Bronchial epithelial cell (primary cell): ENCODE measurements at regions not wholly inside any gene's neighbourhood (a gene's known extent, or its start where the extent isn't known, plus 50 kb on each side); places are given as distances from the start of the nearest gene placed in this dataset.

Experiments used
- DNase-seq: peaks from one replicate; pipeline ENCODE4 v3.0.0-alpha.2; 2010; ENCODE audit warnings: low read depth
- FAIRE-seq: peaks from 2 replicates; lab custom pipeline; 2011; peaks lifted over from hg19 to GRCh38; lab: Jason Lieb, UNC
- H3K27me3 ChIP-seq: 2 replicates; pipeline ENCODE4 v1.5.1; 2011; ENCODE audit warnings: low read length; ENCODE audit not compliant: control insufficient read depth, insufficient read depth
- H3K36me3 ChIP-seq: 2 replicates; pipeline ENCODE4 v1.5.1; 2011; ENCODE audit warnings: low read length; ENCODE audit not compliant: control insufficient read depth, insufficient read depth
- H3K4me3 ChIP-seq: 2 replicates; pipeline ENCODE4 v1.5.1; 2011; ENCODE audit warnings: mild to moderate bottlenecking, low read depth, low read length, control low read depth
- CTCF ChIP-seq: IDR thresholded peaks from 2 replicates; pipeline ENCODE4 v1.5.1; 2011; ENCODE audit warnings: mild to moderate bottlenecking, moderate library complexity, low read length, control low read depth, inconsistent platforms; ENCODE audit not compliant: insufficient read depth, severe bottlenecking

- TF ChIP-seq CTCF: no peak
- Histone ChIP-seq H3K36me3 (no peaks in the 10 kb centered on the region), H3K4me3 (no peak overlapping the region), H3K27me3 (no peaks in the 10 kb centered on the region)
- DNase-seq: no peak
- no peak for FAIRE-seq
Measured at GRCh38 chr6:8181951-8182845, 79.8 kb upstream of the EEF1E1 start.

DNA sequence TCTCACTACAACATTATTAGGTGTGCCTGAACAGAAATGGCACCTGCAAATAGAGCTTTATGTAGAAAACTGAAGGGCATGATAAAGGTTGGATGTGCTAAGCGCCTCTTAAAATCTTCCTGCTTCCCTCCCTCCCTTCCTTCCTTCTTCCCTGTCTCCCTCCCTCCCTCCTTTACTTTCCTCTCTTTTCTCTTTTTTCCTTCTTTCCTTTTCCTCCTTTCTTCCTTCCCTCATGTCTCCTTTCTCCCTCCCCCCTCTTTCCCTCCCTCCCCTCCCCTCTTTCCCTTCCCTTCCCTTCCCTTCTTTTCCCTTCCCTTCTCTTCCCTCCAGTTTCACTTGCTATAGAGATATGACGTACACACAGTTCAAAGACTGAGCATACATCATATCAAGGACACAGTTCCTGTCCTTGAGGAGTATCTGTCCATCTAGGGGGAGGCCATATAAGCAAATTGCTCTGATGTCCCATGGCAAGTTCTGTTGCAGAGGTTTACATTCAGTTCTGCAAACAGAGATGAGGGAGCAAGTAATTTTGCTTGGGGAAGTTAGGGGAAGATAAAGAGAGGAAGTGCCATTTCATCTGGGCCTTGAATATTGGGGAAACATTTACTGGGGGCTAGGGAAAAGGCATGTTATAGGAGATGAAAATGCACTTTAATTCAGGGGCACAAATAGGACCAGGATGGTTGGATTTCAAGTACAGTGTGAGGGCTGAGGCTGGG, 79.0 kb upstream of the EEF1E1 start:
- DNase-seq (no peak), FAIRE-seq (no peak)
- no peaks in the 10 kb centered on the region for H3K36me3 ChIP-seq
- no peaks in the 10 kb centered on the region for H3K27me3 ChIP-seq
- H3K4me3 ChIP-seq: no peak overlapping the region
- TF ChIP-seq CTCF: no peak

DNA sequence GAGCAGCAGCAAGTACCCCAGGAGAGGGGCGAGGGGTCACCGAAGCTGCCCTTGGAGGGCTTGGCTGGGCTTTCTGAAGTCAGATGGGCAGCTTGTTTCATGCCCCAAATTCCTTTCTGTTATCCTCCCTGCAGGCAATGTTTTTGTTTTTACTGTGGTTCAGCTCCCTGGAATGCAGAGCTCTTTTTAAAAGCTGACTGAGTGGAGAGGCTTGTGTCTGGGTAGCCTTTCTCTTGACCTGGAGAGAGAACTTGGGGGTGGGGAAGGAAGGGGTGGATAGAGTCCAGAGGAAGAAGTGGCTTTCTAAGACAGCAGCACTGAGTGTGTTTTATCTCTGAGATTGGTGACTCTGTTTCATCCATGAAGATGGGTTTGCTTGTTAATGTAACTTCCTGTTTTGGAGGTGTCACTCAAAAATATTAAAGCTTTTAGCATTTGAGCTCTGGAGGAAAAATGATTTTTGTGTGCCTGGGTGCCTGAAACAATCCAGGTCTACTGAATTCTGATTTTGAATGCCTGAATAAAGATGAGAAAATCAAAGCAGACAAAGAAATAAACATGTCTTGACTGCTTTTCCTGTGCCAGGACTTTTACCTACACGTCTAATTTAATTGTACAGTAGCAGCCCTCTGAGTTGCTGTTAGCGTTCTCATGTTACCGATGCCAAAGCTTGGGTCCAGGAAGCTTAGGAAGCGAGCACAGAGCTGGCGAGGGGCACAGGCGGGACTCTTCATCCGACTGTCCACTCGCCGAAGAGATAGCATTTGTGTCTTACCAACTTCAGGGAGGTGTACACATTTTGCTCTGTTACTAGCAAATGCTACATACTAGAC, 78.2 kb upstream of the EEF1E1 start:
- peak; percentile 38 for DNase-seq
- no peak for TF ChIP-seq CTCF
- Histone ChIP-seq H3K36me3 (no peaks in the 10 kb centered on the region), H3K4me3 (no peak overlapping the region), H3K27me3 (no peaks in the 10 kb centered on the region)
- FAIRE-seq: no peak

DNA sequence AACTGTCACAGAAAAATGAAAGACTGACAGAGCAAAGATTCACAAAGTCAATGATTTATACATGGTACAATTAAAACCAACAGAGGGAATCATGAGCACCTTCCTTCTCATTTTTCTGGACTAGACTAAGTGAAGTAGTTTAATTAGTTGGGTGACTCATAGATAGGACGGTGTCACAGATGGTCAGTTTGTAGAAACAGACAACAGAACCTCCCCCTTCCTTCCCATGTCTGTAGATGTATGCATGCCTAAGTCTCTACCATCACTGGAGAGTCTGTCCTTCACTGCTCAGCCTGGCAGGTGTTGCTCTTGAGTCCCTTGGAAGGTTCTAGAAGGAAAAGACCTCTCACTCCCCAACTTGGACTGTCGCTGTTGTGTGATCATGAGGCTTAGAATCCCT, 75.4 kb upstream of the EEF1E1 start:
- peak; percentile 3 for DNase-seq
- TF ChIP-seq CTCF: no peak
- no peak for FAIRE-seq
- no peaks in the 10 kb centered on the region for H3K36me3 ChIP-seq
- H3K4me3 ChIP-seq: no peak overlapping the region
- no peaks in the 10 kb centered on the region for H3K27me3 ChIP-seq

DNA sequence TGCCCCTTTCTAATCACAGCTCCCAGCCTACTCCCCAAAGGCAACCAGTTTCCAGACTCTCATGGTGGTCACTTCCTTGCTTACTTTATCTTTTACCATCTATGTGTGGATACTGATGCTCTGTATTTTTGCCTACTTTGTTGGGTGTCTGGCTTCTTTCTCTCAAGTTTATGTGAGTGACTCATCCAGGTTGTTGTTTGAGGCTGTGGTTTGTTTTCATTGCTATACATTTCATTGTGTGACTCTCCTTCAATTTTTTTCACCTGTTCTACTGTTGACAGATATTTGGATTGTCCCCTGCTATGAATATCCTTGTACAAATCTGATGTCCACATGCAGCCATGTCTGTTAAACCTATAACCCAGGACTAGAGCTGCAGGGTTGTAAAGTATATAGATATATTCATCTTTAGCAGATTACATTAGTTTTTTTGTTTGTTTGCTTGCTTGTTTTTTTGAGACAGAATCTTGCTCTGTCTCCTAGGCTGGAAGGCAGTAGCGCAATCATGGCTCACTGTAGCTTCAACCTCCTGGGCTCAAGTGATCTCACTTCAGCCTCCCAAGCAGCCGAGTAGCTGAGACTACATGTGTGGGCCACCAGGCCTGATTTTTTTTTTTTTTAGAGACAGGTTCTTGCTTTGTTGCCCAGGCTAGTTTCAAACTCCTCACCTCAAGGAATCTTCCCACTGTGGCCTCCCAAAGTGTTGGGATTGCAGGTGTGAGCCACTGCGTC, 72.9 kb upstream of the EEF1E1 start:
- Histone ChIP-seq H3K27me3 (no peaks in the 10 kb centered on the region), H3K36me3 (no peaks in the 10 kb centered on the region), H3K4me3 (no peak overlapping the region)
- FAIRE-seq (no peak), DNase-seq (peak; percentile 30)
- TF ChIP-seq CTCF: no peak
